H9 (cell line): ENCODE measurements at regions not wholly inside any gene's neighbourhood (a gene's known extent, or its start where the extent isn't known, plus 50 kb on each side); places are given as distances from the start of the nearest gene placed in this dataset.
"Not testable (repeated sequence)": the region's sequence is repeated elsewhere in the genome, so short reads cannot be mapped to it uniquely, and the experiment has no call there.

Experiments
- DNase-seq: peaks from one replicate; pipeline ENCODE4 v3.0.0-alpha.2; 2017
- H2AFZ ChIP-seq: one replicate; pipeline ENCODE4 v1.6.1; 2013; ENCODE audit warnings: mild to moderate bottlenecking, low read length, control low read depth, moderate library complexity
- H2AK5ac ChIP-seq: 2 replicates; pipeline ENCODE4 v1.6.1; 2013; ENCODE audit warnings: low read length, control low read depth, mixed read lengths; ENCODE audit not compliant: insufficient read length
- H2BK120ac ChIP-seq: one replicate; pipeline ENCODE4 v1.6.1; 2013; ENCODE audit warnings: low read depth, mild to moderate bottlenecking, low read length, control low read depth, inconsistent platforms; ENCODE audit not compliant: poor library complexity, severe bottlenecking
- H2BK12ac ChIP-seq: 2 replicates; pipeline ENCODE4 v1.6.1; 2013; ENCODE audit warnings: low read length, control low read depth, mixed read lengths, low read depth; ENCODE audit not compliant: insufficient read length
- H2BK15ac ChIP-seq: 2 replicates; pipeline ENCODE4 v1.6.1; 2013; ENCODE audit warnings: low read depth, low read length, control low read depth
- H2BK20ac ChIP-seq: one replicate; pipeline ENCODE4 v1.6.1; 2013; ENCODE audit warnings: low read depth, mild to moderate bottlenecking, low read length, control low read depth, inconsistent platforms; ENCODE audit not compliant: poor library complexity, severe bottlenecking
- H2BK5ac ChIP-seq: 2 replicates; pipeline ENCODE4 v1.6.1; 2013; ENCODE audit warnings: low read length, control low read depth, mixed read lengths; ENCODE audit not compliant: insufficient read length
- H3K14ac ChIP-seq: 2 replicates; pipeline ENCODE4 v1.6.1; 2013; ENCODE audit warnings: low read length, control low read depth; ENCODE audit not compliant: insufficient read depth
- H3K18ac ChIP-seq: 2 replicates; pipeline ENCODE4 v1.6.1; 2013; ENCODE audit warnings: low read depth, mild to moderate bottlenecking, mixed read lengths, low read length, control low read depth; ENCODE audit not compliant: insufficient read length
- H3K23ac ChIP-seq: 2 replicates; pipeline ENCODE4 v1.6.1; 2013; ENCODE audit warnings: low read length, control low read depth, mixed read lengths, low read depth; ENCODE audit not compliant: insufficient read length
- H3K23me2 ChIP-seq: 2 replicates; pipeline ENCODE4 v1.6.1; 2013; ENCODE audit warnings: low read depth, mild to moderate bottlenecking, mixed read lengths, low read length, control low read depth; ENCODE audit not compliant: insufficient read length, poor library complexity, severe bottlenecking
- H3K27ac ChIP-seq: 2 replicates; pipeline ENCODE4 v1.5.1; 2013; ENCODE audit warnings: low read length, control low read depth, mixed read lengths, low read depth; ENCODE audit not compliant: insufficient read length
- H3K27me3 ChIP-seq: 2 replicates; pipeline ENCODE4 v1.6.1; 2013; ENCODE audit warnings: low read length, control low read depth, inconsistent platforms; ENCODE audit not compliant: insufficient read depth
- H3K4ac ChIP-seq: 2 replicates; pipeline ENCODE4 v1.6.1; 2013; ENCODE audit warnings: low read depth, mild to moderate bottlenecking, control low read depth, inconsistent platforms, low read length, moderate library complexity
- H3K4me1 ChIP-seq: 2 replicates; pipeline ENCODE4 v1.6.1; 2013; ENCODE audit warnings: low read length, control low read depth, inconsistent platforms; ENCODE audit not compliant: insufficient read depth
- H3K4me2 ChIP-seq: 2 replicates; pipeline ENCODE4 v1.6.1; 2013; ENCODE audit warnings: low read length, control low read depth, mixed read lengths; ENCODE audit not compliant: insufficient read length, insufficient read depth
- H3K56ac ChIP-seq: 2 replicates; pipeline ENCODE4 v1.6.1; 2013; ENCODE audit warnings: low read depth, mild to moderate bottlenecking, mixed read lengths, low read length, control low read depth; ENCODE audit not compliant: insufficient read length
- H3K79me1 ChIP-seq: 2 replicates; pipeline ENCODE4 v1.6.1; 2013; ENCODE audit warnings: low read depth, mild to moderate bottlenecking, moderate library complexity, low read length, control low read depth, inconsistent platforms; ENCODE audit not compliant: insufficient read depth, poor library complexity, severe bottlenecking
- H3K79me2 ChIP-seq: 2 replicates; pipeline ENCODE4 v1.6.1; 2013; ENCODE audit warnings: low read length, control low read depth, inconsistent platforms; ENCODE audit not compliant: insufficient read depth
- H3K9ac ChIP-seq: 2 replicates; pipeline ENCODE4 v1.6.1; 2013; ENCODE audit warnings: low read length, control low read depth, mixed read lengths; ENCODE audit not compliant: insufficient read length; ENCODE audit errors: extremely low read depth
- H3K9me3 ChIP-seq: one replicate; pipeline ENCODE4 v1.6.1; 2013; ENCODE audit warnings: low read depth, low read length, inconsistent platforms; ENCODE audit not compliant: control insufficient read depth
- H3T11ph ChIP-seq: one replicate; pipeline ENCODE4 v1.6.1; 2013; ENCODE audit warnings: mild to moderate bottlenecking, low read length, control low read depth, inconsistent platforms
- H4K20me1 ChIP-seq: one replicate; pipeline ENCODE4 v1.6.1; 2013; ENCODE audit not compliant: control insufficient read depth, insufficient read length, insufficient read depth
- H4K5ac ChIP-seq: 2 replicates; pipeline ENCODE4 v1.6.1; 2013; ENCODE audit warnings: low read depth, mild to moderate bottlenecking, mixed read lengths, low read length, control low read depth; ENCODE audit not compliant: insufficient read length
- H4K8ac ChIP-seq: replicated peaks from 2 replicates; pipeline ENCODE4 v1.6.1; 2013; ENCODE audit warnings: low read length, control low read depth, mixed read lengths, low read depth; ENCODE audit not compliant: insufficient read length
- H4K91ac ChIP-seq: 2 replicates; pipeline ENCODE4 v1.6.1; 2013; ENCODE audit warnings: low read depth, mild to moderate bottlenecking, moderate library complexity, mixed read lengths, low read length, control low read depth; ENCODE audit not compliant: insufficient read length
- H3K27ac Mint-ChIP-seq, 3 experiments: 2 replicates in 2 of 3; 3 replicates in 1 of 3; pipeline ENCODE4 v1.8.0; 2020 to 2021; ENCODE audit warnings: mixed read lengths in 3 of 3, mild to moderate bottlenecking in 1 of 3, moderate library complexity in 1 of 3
- H3K27me3 Mint-ChIP-seq: 2 replicates; pipeline ENCODE4 v1.8.0; 2021; ENCODE audit warnings: low read depth, mild to moderate bottlenecking, moderate library complexity, mixed read lengths
- H3K36me3 Mint-ChIP-seq, 3 experiments: 2 replicates in 2 of 3; 3 replicates in 1 of 3; pipeline ENCODE4 v1.8.0; 2020 to 2021; ENCODE audit warnings: low read depth in 3 of 3, mixed read lengths in 3 of 3; ENCODE audit not compliant: insufficient read depth in 1 of 3
- H3K4me1 Mint-ChIP-seq, 2 experiments: 2 replicates each; pipeline ENCODE4 v1.8.0; 2020; ENCODE audit warnings: mixed read lengths in 2 of 2
- H3K4me3 Mint-ChIP-seq, 2 experiments: 2 replicates in 1 of 2; 3 replicates in 1 of 2; pipeline ENCODE4 v1.8.0; 2020 to 2021; ENCODE audit warnings: mild to moderate bottlenecking in 2 of 2, mixed read lengths in 2 of 2, moderate library complexity in 1 of 2
- H3K9me3 Mint-ChIP-seq, 2 experiments: 2 replicates in 1 of 2; 3 replicates in 1 of 2; pipeline ENCODE4 v1.8.0; 2020; ENCODE audit warnings: mild to moderate bottlenecking in 2 of 2, mixed read lengths in 2 of 2, moderate library complexity in 1 of 2
- CTCF ChIP-seq: fragments of 200-600 bp; sonication (generic); conservative IDR thresholded peaks from 3 replicates; pipeline ENCODE4 v1.8.0; 2021; ENCODE audit warnings: antibody characterized with exemption, mild to moderate bottlenecking
- WGBS: extraction: QIAGEN DNeasy Blood & Tissue Kit; methylation state at CpG from one replicate; pipeline ENCODE4 v1.1.7; 2013; ENCODE audit warnings: missing lambda C conversion rate, low lambda C conversion rate, mixed read lengths; ENCODE audit not compliant: insufficient read length; ENCODE audit errors: extremely low coverage; 5-methylcytosine and 5-hydroxymethylcytosine counted together

GRCh38 chr3:64361962-64362735, 136.9 kb upstream of the PRICKLE2 start:
- no peak overlapping the region for H3K4me2 ChIP-seq
- H4K20me1 ChIP-seq = no peaks in the 10 kb centered on the region
- 0 out of 2 replicates have a peak, but pooled peaks cover 1% of the 10 kb centered on the region for H3K27me3 ChIP-seq
- H2BK20ac ChIP-seq = no peak overlapping the region
- no peak overlapping the region for H3K56ac ChIP-seq
- no peaks in the 10 kb centered on the region for H3K23me2 ChIP-seq
- H4K5ac ChIP-seq = no peak overlapping the region
- no peak overlapping the region for H3K27ac ChIP-seq
- TF ChIP-seq CTCF = no peak
- H2AK5ac ChIP-seq = no peak overlapping the region
- H3K79me1 ChIP-seq = no peaks in the 10 kb centered on the region
- Mint-ChIP-seq H3K27ac (no peak overlapping the region), H3K9me3 (no peaks in the 10 kb centered on the region), H3K36me3 (no peaks in the 10 kb centered on the region), H3K4me1 (peaks cover 16 to 30% of the 10 kb centered on the region in 2 experiments), H3K4me3 (no peak overlapping the region), H3K27me3 (no peaks in the 10 kb centered on the region; the same call in 1 of the 2 replicates)
- WGBS = no CpG with 5 or more reads among the region's 5 CpGs
- no peak overlapping the region for H2BK12ac ChIP-seq
- H3K9me3 ChIP-seq = no peaks in the 10 kb centered on the region
- H2BK15ac ChIP-seq = no peak overlapping the region
- H3K4ac ChIP-seq = no peak overlapping the region
- no peak overlapping the region for H3K23ac ChIP-seq
- no peak overlapping the region for H2BK120ac ChIP-seq
- H3K18ac ChIP-seq = no peak overlapping the region
- no peak overlapping the region for H3K14ac ChIP-seq
- no peak overlapping the region for H4K91ac ChIP-seq
- H2AFZ ChIP-seq = no peak overlapping the region
- H3K4me1 ChIP-seq = 0 out of 2 replicates have a peak, but pooled peaks cover 6% of the 10 kb centered on the region
- H2BK5ac ChIP-seq = no peak overlapping the region
- H3T11ph ChIP-seq = no peak overlapping the region
- DNase-seq = no peak
- H4K8ac ChIP-seq = no peak overlapping the region
- H3K79me2 ChIP-seq = no peaks in the 10 kb centered on the region
- H3K9ac ChIP-seq = no peak overlapping the region

GRCh38 chr3:64361036-64361435, 135.8 kb upstream of the PRICKLE2 start:
- not testable (repeated sequence) for H3T11ph ChIP-seq, H3K79me1 ChIP-seq, H4K91ac ChIP-seq, H3K56ac ChIP-seq, H2BK20ac ChIP-seq, H3K18ac ChIP-seq, H2AK5ac ChIP-seq, H3K27ac ChIP-seq, H3K4ac ChIP-seq, H3K9me3 ChIP-seq, H3K36me3 Mint-ChIP-seq, H3K9me3 Mint-ChIP-seq, H3K4me3 Mint-ChIP-seq, H3K27me3 Mint-ChIP-seq, H2BK15ac ChIP-seq, H3K79me2 ChIP-seq, H3K23ac ChIP-seq, H4K8ac ChIP-seq, H3K9ac ChIP-seq, H3K4me1 ChIP-seq, H2BK120ac ChIP-seq, H4K5ac ChIP-seq, H4K20me1 ChIP-seq, DNase-seq, H3K27ac Mint-ChIP-seq, H3K4me2 ChIP-seq, H3K23me2 ChIP-seq, H3K27me3 ChIP-seq, H2AFZ ChIP-seq, H2BK12ac ChIP-seq, H2BK5ac ChIP-seq, H3K14ac ChIP-seq
- no CpG with 5 or more reads among the region's 4 CpGs for WGBS
- peaks cover 16 to 31% of the 10 kb centered on the region in 2 experiments for H3K4me1 Mint-ChIP-seq
